Fibroblast of mammary gland (primary cell): ENCODE measurements at regions not wholly inside any gene's neighbourhood (a gene's known extent, or its start where the extent isn't known, plus 50 kb on each side); places are given as distances from the start of the nearest gene placed in this dataset.

Experiments
- DNase-seq: peaks from one replicate; pipeline ENCODE4 v3.0.0-alpha.2; 2010; ENCODE audit warnings: low read depth
- H3K4me3 ChIP-seq: 2 replicates; pipeline ENCODE4 v1.5.1; 2011; ENCODE audit warnings: low read depth, mild to moderate bottlenecking, low read length, moderate library complexity; ENCODE audit not compliant: control insufficient read depth
- CTCF ChIP-seq: conservative IDR thresholded peaks from 2 replicates; pipeline ENCODE4 v1.5.1; 2011; ENCODE audit warnings: low read depth, low read length, inconsistent platforms; ENCODE audit not compliant: control insufficient read depth, insufficient read depth

- TF ChIP-seq CTCF = no peak
- no peak overlapping the region for H3K4me3 ChIP-seq
- peak; percentile 53 for DNase-seq
These were observed 51.2 kb upstream of the MED9 start for GRCh38 chr17:17425591-17425990.

- no peak for TF ChIP-seq CTCF
- DNase-seq = no peak
- H3K4me3 ChIP-seq = no peak overlapping the region
These were observed 50.6 kb upstream of the MED9 start for GRCh38 chr17:17426184-17426583.
